ENCODE measurements at regions not wholly inside any gene's neighbourhood (a gene's known extent, or its start where the extent isn't known, plus 50 kb on each side); places are given as distances from the start of the nearest gene placed in this dataset.

GRCh38 chr12:24080465-24080864, 131.0 kb upstream of the SOX5 start:
- ATAC-seq, result no peak
- in situ Hi-C loops (cut with HindIII; ENCODE audit: low pct_unique_long_range_greater_than_20kb, low sequenced_read_pairs) (no loop called here), intact Hi-C loops (cut with micrococcal nuclease; ENCODE audit: unreplicated experiment) (no loop called here)
- ChIA-PET POLR2A (no interaction called here), CTCF (no interaction called here)
- H3K9me3 ChIP-seq (ENCODE audit: control insufficient read depth, insufficient read depth, low read depth, low read length), result no peaks in the 10 kb centered on the region
- H3K27ac ChIP-seq (ENCODE audit: low read length), result no peak overlapping the region
- no peak overlapping the region for H3K4me3 ChIP-seq (ENCODE audit: low read depth in 2 of 2, low read length in 2 of 2)
- no peaks in the 10 kb centered on the region for H3K4me1 ChIP-seq (ENCODE audit: control insufficient read depth, insufficient read depth, low read length)
- no peaks in the 10 kb centered on the region for H3K36me3 ChIP-seq (ENCODE audit: control insufficient read depth, insufficient read depth, low read length)
- no TSS peak for BruUV-seq (replicated peaks)
- TF ChIP-seq SIN3A (IDR thresholded peaks at IDR 0.05; ENCODE audit: borderline replicate concordance, insufficient read depth, low read depth, low read length) (no peak), TCF7L2 (IDR thresholded peaks at IDR 0.05; ENCODE audit: low read depth, low read length) (no peak), POLR2AphosphoS5 (IDR thresholded peaks at IDR 0.05; ENCODE audit: low read depth, low read length) (no peak), CTCF (IDR thresholded peaks at IDR 0.05) (no peak), REST (IDR thresholded peaks at IDR 0.05; ENCODE audit: insufficient read depth in 1 of 2, low read depth in 2 of 2, low read length in 1 of 2) (no peak)
- no peak for DNase-seq (ENCODE audit: low read depth, low spot score)
- H3K27me3 ChIP-seq (ENCODE audit: control insufficient read depth, insufficient read depth, low read length), result no peaks in the 10 kb centered on the region

GRCh38 chr12:24079083-24079482, 129.6 kb upstream of the SOX5 start:
- ChIA-PET CTCF (no interaction called here), POLR2A (no interaction called here)
- H3K27me3 ChIP-seq (ENCODE audit: control insufficient read depth, insufficient read depth, low read length), result no peaks in the 10 kb centered on the region
- DNase-seq (ENCODE audit: low read depth, low spot score), result no peak
- no peaks in the 10 kb centered on the region for H3K9me3 ChIP-seq (ENCODE audit: control insufficient read depth, insufficient read depth, low read depth, low read length)
- ATAC-seq, result no peak
- TF ChIP-seq REST (IDR thresholded peaks at IDR 0.05; ENCODE audit: insufficient read depth in 1 of 2, low read depth in 2 of 2, low read length in 1 of 2), result no peak
- TF ChIP-seq CTCF (IDR thresholded peaks at IDR 0.05), result no peak
- TF ChIP-seq SIN3A (IDR thresholded peaks at IDR 0.05; ENCODE audit: borderline replicate concordance, insufficient read depth, low read depth, low read length), result no peak
- no peak for TF ChIP-seq TCF7L2 (IDR thresholded peaks at IDR 0.05; ENCODE audit: low read depth, low read length)
- TF ChIP-seq POLR2AphosphoS5 (IDR thresholded peaks at IDR 0.05; ENCODE audit: low read depth, low read length), result no peak
- in situ Hi-C loops (cut with HindIII; ENCODE audit: low pct_unique_long_range_greater_than_20kb, low sequenced_read_pairs), result no loop called here
- no peaks in the 10 kb centered on the region for H3K36me3 ChIP-seq (ENCODE audit: control insufficient read depth, insufficient read depth, low read length)
- H3K4me1 ChIP-seq (ENCODE audit: control insufficient read depth, insufficient read depth, low read length), result no peaks in the 10 kb centered on the region
- BruUV-seq (replicated peaks), result no TSS peak
- intact Hi-C loops (cut with micrococcal nuclease; ENCODE audit: unreplicated experiment), result no loop called here
- H3K4me3 ChIP-seq (ENCODE audit: low read depth in 2 of 2, low read length in 2 of 2), result no peak overlapping the region
- no peak overlapping the region for H3K27ac ChIP-seq (ENCODE audit: low read length)

All from Panc1 (cell line).